Activated CD8-positive, alpha-beta memory T cell treated with anti-CD3 and anti-CD28 coated beads for 36 hours (primary cell): ENCODE measurements at regions not wholly inside any gene's neighbourhood (a gene's known extent, or its start where the extent isn't known, plus 50 kb on each side); places are given as distances from the start of the nearest gene placed in this dataset.

ENCODE experiments used
- CTCF ChIA-PET: fragments of 350-600 bp; sonication (Branson Sonifier 250); formaldehyde crosslinking; loops from one replicate; lab custom pipeline; 2021; ENCODE audit warnings: antibody characterized with exemption; lab: Charles Lee
- POLR2A ChIA-PET: fragments of 350-600 bp; sonication (Branson Sonifier 250); formaldehyde crosslinking; loops from one replicate; lab custom pipeline; 2021; ENCODE audit warnings: antibody characterized with exemption; lab: Charles Lee

DNA sequence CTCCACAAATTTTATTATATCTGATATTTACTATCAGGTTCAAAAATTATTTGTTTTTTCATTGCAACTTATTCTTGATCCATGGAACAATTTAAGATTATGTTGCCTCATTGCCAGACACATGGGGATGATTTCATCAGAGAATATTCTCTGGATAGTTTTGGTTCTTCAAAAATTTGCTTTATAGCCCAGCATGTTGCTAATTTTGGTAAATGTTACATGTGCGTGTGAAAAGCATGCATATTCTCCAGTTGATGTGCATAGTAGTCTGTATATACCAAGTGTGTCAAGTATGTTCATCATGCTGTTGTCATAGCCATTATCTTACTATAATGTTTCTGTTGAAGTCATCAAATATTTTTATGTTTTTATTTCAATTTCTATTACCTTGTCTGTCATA is 122.3 kb downstream of the RFC3 start:
- ChIA-PET POLR2A (no interaction called here), CTCF (no interaction called here)

GRCh38 chr13:33940898-33941297 is 122.9 kb downstream of the RFC3 start:
- CTCF ChIA-PET: no interaction called here

GRCh38 chr13:33945477-33945876 is 127.5 kb downstream of the RFC3 start:
- CTCF ChIA-PET: no interaction called here
- POLR2A ChIA-PET: no interaction called here

More at GRCh38 chr13:33940898-33941297, 122.9 kb downstream of the RFC3 start:
- POLR2A ChIA-PET: no interaction called here

DNA sequence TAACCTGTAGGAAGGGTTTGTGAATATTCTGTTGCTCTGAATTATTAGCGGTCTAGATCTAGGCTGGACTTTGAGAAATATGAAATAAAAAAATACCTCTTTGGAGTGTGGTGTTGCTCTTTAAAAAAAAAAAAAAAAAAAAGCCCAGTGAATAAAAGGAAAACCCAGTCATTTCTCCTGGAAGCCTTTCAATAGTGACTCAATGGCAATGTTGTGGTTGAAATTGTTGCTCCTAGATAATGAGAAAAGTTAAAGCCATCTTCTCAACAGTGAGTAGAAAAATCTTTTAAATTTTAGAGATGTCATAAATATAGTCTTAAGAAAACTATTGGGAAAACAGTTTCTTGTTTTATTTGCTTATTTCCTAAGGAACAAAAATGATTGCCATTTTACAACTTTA is 135.3 kb downstream of the RFC3 start:
- CTCF ChIA-PET: no interaction called here
- POLR2A ChIA-PET: no interaction called here

GRCh38 chr13:33953781-33954180 is 135.8 kb downstream of the RFC3 start:
- ChIA-PET POLR2A (no interaction called here), CTCF (no interaction called here)

DNA sequence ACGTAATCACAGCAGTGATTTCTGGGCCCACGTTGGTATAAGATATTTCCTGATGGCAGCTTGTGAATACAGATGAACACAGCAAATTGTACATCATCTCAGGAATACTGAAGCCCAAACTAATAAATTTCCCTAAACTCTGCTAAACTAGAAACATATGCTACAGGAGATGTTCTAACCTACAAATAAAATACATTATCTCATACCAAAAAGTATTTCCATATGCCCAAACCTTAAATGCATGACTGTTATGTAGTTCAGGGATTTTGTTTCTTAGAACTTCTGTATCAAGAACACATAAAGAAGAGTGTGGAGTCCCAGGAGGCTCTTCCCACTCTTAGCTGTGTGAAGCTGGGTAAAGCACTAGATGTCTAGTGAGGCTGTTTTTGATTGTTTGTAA is 138.4 kb downstream of the RFC3 start:
- CTCF ChIA-PET: no interaction called here

GRCh38 chr13:33957497-33957905 is 139.6 kb downstream of the RFC3 start:
- POLR2A ChIA-PET: no interaction called here
- CTCF ChIA-PET: no interaction called here

More for the DNA sequence above, 138.4 kb downstream of the RFC3 start:
- POLR2A ChIA-PET: no interaction called here

- ChIA-PET POLR2A (no interaction called here), CTCF (no interaction called here)
Measured at GRCh38 chr13:33958964-33959363, 141.0 kb downstream of the RFC3 start.

- ChIA-PET CTCF (no interaction called here), POLR2A (no interaction called here)
Measured at GRCh38 chr13:33963134-33963533, 145.2 kb downstream of the RFC3 start.

DNA sequence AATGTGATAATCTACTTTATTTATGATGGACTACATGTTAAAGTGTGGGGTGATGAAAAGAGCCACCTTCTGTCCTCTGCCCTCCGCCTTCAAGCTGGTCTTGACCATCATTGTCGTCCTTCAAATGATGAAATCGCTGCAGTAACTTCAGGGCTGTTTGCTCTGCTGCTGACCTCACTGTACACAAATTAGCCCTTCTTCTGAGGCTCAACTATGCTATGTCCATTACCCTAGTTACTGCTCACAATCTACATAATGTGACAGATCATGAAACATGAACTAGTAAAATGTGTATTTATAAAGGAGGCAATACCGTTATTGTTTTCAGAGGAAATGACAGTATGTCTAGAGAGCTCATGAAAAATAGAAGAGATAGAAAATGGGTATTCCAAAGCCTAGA is 145.9 kb downstream of the RFC3 start:
- ChIA-PET CTCF (no interaction called here), POLR2A (no interaction called here)

GRCh38 chr13:33968520-33969507 is 150.9 kb downstream of the RFC3 start:
- CTCF ChIA-PET: no interaction called here
- POLR2A ChIA-PET: no interaction called here

DNA sequence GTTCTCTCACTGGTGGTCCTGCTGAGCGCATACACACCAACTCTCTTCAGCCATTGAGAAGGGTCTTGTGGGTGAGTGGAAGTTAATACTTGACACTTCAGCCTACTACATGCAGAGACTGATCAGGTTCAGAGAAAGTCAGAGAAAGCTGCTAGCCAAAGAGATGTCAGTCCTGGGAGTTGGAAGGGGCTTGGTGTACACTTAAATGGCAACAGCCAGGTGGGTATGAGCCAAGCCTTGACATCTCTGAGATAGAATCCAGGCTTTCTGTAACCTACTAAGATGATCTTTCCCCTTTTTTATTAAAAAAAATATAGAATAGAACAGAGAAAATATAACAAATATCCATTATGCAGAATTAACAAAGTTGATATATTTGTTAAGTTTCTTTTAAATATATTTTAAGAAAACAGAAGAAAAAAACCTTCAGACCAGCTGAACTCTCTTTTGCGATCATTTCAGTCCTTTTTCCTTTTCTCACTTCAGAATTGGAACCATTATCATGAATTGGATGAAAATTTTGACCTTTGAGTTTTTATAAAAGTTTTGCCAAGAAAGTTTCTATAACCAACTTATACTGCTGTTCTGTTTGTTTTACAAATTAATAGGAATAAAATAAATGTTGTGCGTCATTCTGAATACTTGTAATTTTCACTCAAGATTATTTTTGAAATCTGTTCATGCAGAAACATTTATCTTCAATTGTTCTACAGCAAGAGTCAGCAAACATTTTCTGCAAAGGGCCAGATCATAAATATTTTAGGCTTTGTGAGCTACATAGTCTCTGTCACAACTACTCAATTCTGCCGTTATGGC is 153.0 kb downstream of the RFC3 start:
- ChIA-PET POLR2A (no interaction called here), CTCF (no interaction called here)

GRCh38 chr13:33971562-33971819 is 153.5 kb downstream of the RFC3 start:
- ChIA-PET CTCF (no interaction called here), POLR2A (no interaction called here)

- CTCF ChIA-PET: no interaction called here
- POLR2A ChIA-PET: no interaction called here
Measured at GRCh38 chr13:33973194-33973593, 155.2 kb downstream of the RFC3 start.

- ChIA-PET POLR2A (no interaction called here), CTCF (no interaction called here)
Measured at GRCh38 chr13:33976965-33977364, 159.0 kb downstream of the RFC3 start.

GRCh38 chr13:33978653-33979052 is 160.7 kb downstream of the RFC3 start:
- ChIA-PET POLR2A (no interaction called here), CTCF (no interaction called here)

DNA sequence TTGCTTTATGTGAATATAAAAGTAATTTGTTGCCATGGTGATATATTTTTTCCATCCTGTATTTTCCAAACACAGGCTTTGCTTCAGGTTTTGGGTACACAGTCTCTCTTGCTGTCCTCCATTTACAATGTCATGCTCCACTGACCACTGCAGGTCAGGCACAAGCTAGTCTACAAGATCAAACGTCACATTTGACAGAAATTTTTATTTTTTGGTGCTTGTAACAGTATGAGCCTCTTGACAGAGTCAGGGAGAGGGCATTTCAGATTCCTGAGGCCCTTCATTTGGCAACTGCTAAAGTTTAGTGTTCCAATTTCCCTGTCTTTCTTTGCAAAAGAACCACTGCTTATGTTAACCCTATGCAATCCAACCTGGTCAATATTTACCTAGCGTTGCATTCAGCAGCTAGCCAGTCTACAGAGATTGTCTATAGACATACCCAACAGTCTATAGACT is 175.0 kb downstream of the RFC3 start:
- ChIA-PET CTCF (no interaction called here), POLR2A (no interaction called here)

DNA sequence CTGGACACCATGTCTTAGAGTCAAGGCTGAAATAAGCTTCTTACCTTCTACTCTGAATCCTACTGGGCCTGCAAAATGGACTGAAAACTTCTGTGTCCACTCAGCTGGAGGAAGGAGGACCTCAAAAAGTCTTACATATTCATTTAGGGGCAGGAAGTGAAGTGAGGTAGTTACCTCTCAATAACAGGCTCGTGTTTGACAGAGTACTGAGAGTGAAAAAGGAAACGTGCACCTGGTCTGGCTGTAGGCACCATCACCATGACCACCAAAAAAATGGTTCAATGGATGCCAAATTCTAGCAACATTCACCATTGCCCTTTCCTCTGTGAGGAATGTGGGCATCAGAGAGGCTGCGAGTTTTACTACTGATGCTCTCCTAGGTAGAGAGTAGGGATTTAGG is 176.2 kb downstream of the RFC3 start:
- POLR2A ChIA-PET: no interaction called here
- CTCF ChIA-PET: no interaction called here

DNA sequence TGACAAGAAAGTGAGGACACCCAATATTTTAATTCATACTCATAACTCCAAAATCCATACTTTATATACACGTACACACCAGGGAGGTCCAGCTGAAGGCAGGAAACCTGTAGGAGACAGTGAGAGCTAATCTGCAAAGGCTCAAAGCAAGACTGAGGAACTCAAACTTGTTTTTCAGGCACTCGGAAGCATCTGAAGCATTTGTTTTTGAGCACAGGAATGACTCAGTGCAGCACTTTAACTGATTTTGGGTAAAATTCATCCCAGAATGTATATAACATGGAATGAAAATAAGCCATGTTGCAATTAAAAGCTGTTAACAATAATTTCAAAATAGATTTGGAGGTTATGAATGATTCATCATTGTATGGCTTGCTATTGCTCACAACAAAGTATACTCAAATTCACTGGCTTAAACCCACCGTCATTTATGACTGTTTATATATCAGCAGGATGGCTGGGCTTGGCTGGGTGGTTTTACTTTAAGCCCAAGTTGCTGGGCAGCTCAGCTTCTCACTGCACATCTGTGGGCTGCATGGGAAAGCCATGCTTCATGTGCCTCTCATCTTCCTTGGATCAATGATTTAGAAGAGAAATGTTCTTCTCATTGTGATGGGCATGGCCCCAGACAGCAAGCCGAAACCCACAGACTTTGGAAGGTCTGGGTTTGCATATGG is 177.0 kb downstream of the RFC3 start:
- POLR2A ChIA-PET: no interaction called here
- CTCF ChIA-PET: no interaction called here

- POLR2A ChIA-PET: no interaction called here
- CTCF ChIA-PET: no interaction called here
Measured at GRCh38 chr13:33996636-33997035, 178.7 kb downstream of the RFC3 start.
